ENCODE measurements at regions not wholly inside any gene's neighbourhood (a gene's known extent, or its start where the extent isn't known, plus 50 kb on each side); places are given as distances from the start of the nearest gene placed in this dataset.
A peak's percentile ranks its signal among the peaks of the same experiment; 100 is the strongest.

GRCh38 chr12:13282861-13283260, 86.3 kb downstream of the EMP1 start:
- no peak for FAIRE-seq
- DNase-seq (ENCODE audit: extremely low spot score, insufficient read length, low read depth), result no peak

GRCh38 chr12:13278249-13278787, 81.8 kb downstream of the EMP1 start:
- FAIRE-seq, result no peak
- DNase-seq (ENCODE audit: extremely low spot score, insufficient read length, low read depth), result peak; percentile 48

GRCh38 chr12:13277293-13277692, 80.8 kb downstream of the EMP1 start:
- DNase-seq (ENCODE audit: extremely low spot score, insufficient read length, low read depth) (no peak), FAIRE-seq (no peak)

- no peak for FAIRE-seq
- no peak for DNase-seq (ENCODE audit: extremely low spot score, insufficient read length, low read depth)
These were observed 78.9 kb downstream of the EMP1 start for GRCh38 chr12:13275241-13276085.

- FAIRE-seq, result no peak
- DNase-seq (ENCODE audit: extremely low spot score, insufficient read length, low read depth), result no peak
These were observed 77.3 kb downstream of the EMP1 start for GRCh38 chr12:13273850-13274249.

- DNase-seq (ENCODE audit: extremely low spot score, insufficient read length, low read depth) (no peak), FAIRE-seq (no peak)
These were observed 76.6 kb downstream of the EMP1 start for GRCh38 chr12:13273097-13273496.

- DNase-seq (ENCODE audit: extremely low spot score, insufficient read length, low read depth), result no peak
- FAIRE-seq, result no peak
These were observed 74.3 kb downstream of the EMP1 start for GRCh38 chr12:13270817-13271216.

Measured in GM18507 (cell line).